WTC11 (cell line): ENCODE measurements at regions not wholly inside any gene's neighbourhood (a gene's known extent, or its start where the extent isn't known, plus 50 kb on each side); places are given as distances from the start of the nearest gene placed in this dataset.
"Not testable (repeated sequence)": the region's sequence is repeated elsewhere in the genome, so short reads cannot be mapped to it uniquely, and the experiment has no call there.

Experiments used
- ATAC-seq: fragments of 200-7000 bp; cut with Tn5 transposase; 2 replicates; pipeline ENCODE4 v1.10.0; 2021; ENCODE audit warnings: mild to moderate bottlenecking, moderate library complexity
- CTCF ChIA-PET: fragments of 300-600 bp; sonication (Branson Sonifier 250); formaldehyde crosslinking; loops from one replicate; lab custom pipeline; 2021; ENCODE audit warnings: antibody characterized with exemption; lab: Charles Lee
- POLR2A ChIA-PET: fragments of 350-600 bp; sonication (Branson Sonifier 250); formaldehyde crosslinking; loops from one replicate; lab custom pipeline; 2021; ENCODE audit warnings: antibody characterized with exemption; lab: Charles Lee
- DNase-seq: peaks from one replicate; pipeline ENCODE4 v3.0.0; 2021; ENCODE audit warnings: low spot score
- H3K27ac Mint-ChIP-seq: 2 replicates; pipeline ENCODE4 v1.8.0; 2021; ENCODE audit warnings: mixed read lengths
- H3K27me3 Mint-ChIP-seq: 2 replicates; pipeline ENCODE4 v1.8.0; 2021; ENCODE audit warnings: low read depth, mild to moderate bottlenecking, moderate library complexity, mixed read lengths
- H3K36me3 Mint-ChIP-seq: 2 replicates; pipeline ENCODE4 v1.8.0; 2021; ENCODE audit warnings: mixed read lengths
- H3K4me1 Mint-ChIP-seq: 2 replicates; pipeline ENCODE4 v1.8.0; 2022; ENCODE audit warnings: mixed read lengths
- H3K4me3 Mint-ChIP-seq: 2 replicates; pipeline ENCODE4 v1.8.0; 2021; ENCODE audit warnings: mild to moderate bottlenecking, moderate library complexity, mixed read lengths
- H3K9me3 Mint-ChIP-seq: 2 replicates; pipeline ENCODE4 v1.8.0; 2021; ENCODE audit warnings: mixed read lengths
- ESRRA ChIP-seq: sonication (generic); formaldehyde crosslinking; IDR thresholded peaks from 2 replicates; pipeline ENCODE4 v1.8.1; 2022; ENCODE audit warnings: mild to moderate bottlenecking, missing genetic modification reagents, borderline replicate concordance
- FOXJ3 ChIP-seq: sonication (generic); formaldehyde crosslinking; IDR thresholded peaks from 2 replicates; pipeline ENCODE4 v1.9.0; 2021; ENCODE audit warnings: missing genetic modification reagents, mild to moderate bottlenecking, borderline replicate concordance
- IRF2 ChIP-seq: sonication (generic); formaldehyde crosslinking; IDR thresholded peaks from 2 replicates; pipeline ENCODE4 v1.8.0; 2022; ENCODE audit warnings: low read depth, missing genetic modification reagents, borderline replicate concordance
- JAZF1 ChIP-seq: fragments of 250-450 bp; sonication (Bioruptor Pico); IDR thresholded peaks from 2 replicates; pipeline ENCODE4 v1.9.0; 2021; ENCODE audit warnings: moderate library complexity, mild to moderate bottlenecking, inconsistent platforms
- NR1H2 ChIP-seq: sonication (generic); formaldehyde crosslinking; IDR thresholded peaks from 2 replicates; pipeline ENCODE4 v1.9.0; 2021; ENCODE audit warnings: mild to moderate bottlenecking, moderate library complexity, missing genetic modification reagents
- PRRX2 ChIP-seq: fragments of 250-450 bp; sonication (Bioruptor Pico); IDR thresholded peaks from 2 replicates; pipeline ENCODE4 v1.8.0; 2021; ENCODE audit warnings: mild to moderate bottlenecking
- RELA ChIP-seq: sonication (generic); formaldehyde crosslinking; IDR thresholded peaks from 2 replicates; pipeline ENCODE4 v1.8.1; 2022; ENCODE audit warnings: missing genetic modification reagents, mild to moderate bottlenecking, borderline replicate concordance
- SMAD4 ChIP-seq: sonication (generic); formaldehyde crosslinking; IDR thresholded peaks from 2 replicates; pipeline ENCODE4 v1.8.0; 2022; ENCODE audit warnings: mild to moderate bottlenecking, missing genetic modification reagents
- SOX15 ChIP-seq: fragments of 250-450 bp; sonication (Bioruptor Pico); IDR thresholded peaks from 2 replicates; pipeline ENCODE4 v1.9.0; 2021; ENCODE audit warnings: mild to moderate bottlenecking
- TCF7 ChIP-seq: sonication (generic); formaldehyde crosslinking; IDR thresholded peaks from 2 replicates; pipeline ENCODE4 v1.8.0; 2022; ENCODE audit warnings: mild to moderate bottlenecking, low read depth, missing genetic modification reagents, moderate library complexity
- TEAD4 ChIP-seq: sonication (generic); formaldehyde crosslinking; IDR thresholded peaks from 2 replicates; pipeline ENCODE4 v1.8.0; 2022; ENCODE audit warnings: mild to moderate bottlenecking, missing genetic modification reagents
- ZBTB21 ChIP-seq: sonication (generic); formaldehyde crosslinking; IDR thresholded peaks from 2 replicates; pipeline ENCODE4 v1.8.1; 2023; ENCODE audit warnings: mild to moderate bottlenecking, missing genetic modification reagents, borderline replicate concordance
- ZNF121 ChIP-seq: sonication (generic); formaldehyde crosslinking; IDR thresholded peaks from 2 replicates; pipeline ENCODE4 v1.8.0; 2023; ENCODE audit warnings: missing genetic modification reagents
- TF ChIP-seq, protein P1 (sequence below): sonication (generic); formaldehyde crosslinking; IDR thresholded peaks from 2 replicates; pipeline ENCODE4 v1.8.0; 2022; ENCODE audit warnings: mild to moderate bottlenecking, missing genetic modification reagents
- TF ChIP-seq, protein P2 (sequence below): fragments of 250-450 bp; sonication (Bioruptor Pico); conservative IDR thresholded peaks from 2 replicates; pipeline ENCODE4 v1.9.0; 2021; ENCODE audit warnings: mild to moderate bottlenecking
- TF ChIP-seq, protein P3 (sequence below): sonication (generic); formaldehyde crosslinking; IDR thresholded peaks from 2 replicates; pipeline ENCODE4 v1.8.0; 2022; ENCODE audit warnings: mild to moderate bottlenecking, missing genetic modification reagents
- TF ChIP-seq, protein P4 (sequence below): fragments of 250-450 bp; sonication (Bioruptor Pico); IDR thresholded peaks from 2 replicates; pipeline ENCODE4 v1.9.0; 2021; ENCODE audit warnings: mild to moderate bottlenecking
- TF ChIP-seq, protein P5 (sequence below): sonication (generic); formaldehyde crosslinking; IDR thresholded peaks from 2 replicates; pipeline ENCODE4 v1.8.1; 2022; ENCODE audit warnings: mild to moderate bottlenecking, missing genetic modification reagents, moderate library complexity, borderline replicate concordance

DNA sequence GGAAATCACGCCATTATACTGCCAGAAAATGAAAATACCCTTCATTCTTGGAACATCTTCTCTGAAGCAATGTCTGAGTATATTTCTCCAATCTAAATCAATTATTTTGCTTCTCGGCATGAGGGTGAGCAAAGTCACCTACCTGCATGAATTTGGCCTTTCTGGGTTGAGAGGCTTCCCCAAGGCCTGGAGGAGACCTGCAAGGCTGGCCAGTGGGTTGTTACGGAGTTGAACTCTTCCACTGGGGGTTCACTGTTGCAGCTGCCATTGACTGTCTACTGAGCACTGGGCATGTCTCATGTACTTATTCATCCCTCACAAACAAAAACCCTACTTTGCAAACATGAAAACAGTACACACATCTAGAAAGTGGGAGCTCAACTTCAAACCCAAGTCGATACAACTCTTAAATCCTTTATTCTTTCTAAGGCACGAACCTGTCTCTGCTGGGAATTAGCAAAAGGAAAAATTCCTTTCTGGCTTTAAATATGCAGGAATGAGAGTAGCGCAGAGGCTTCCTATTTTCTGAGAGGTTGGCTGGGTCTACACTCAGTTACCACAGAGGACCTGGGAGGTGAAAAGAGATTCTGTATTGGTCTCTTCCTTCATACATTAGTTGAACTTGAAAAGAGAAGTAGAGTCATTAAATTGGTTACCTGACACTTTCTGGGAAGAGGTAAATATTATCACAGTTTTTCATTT is 87.6 kb upstream of the SGK1 start:
- Mint-ChIP-seq H3K36me3 (no peaks in the 10 kb centered on the region), H3K4me1 (peaks cover 28% of the 10 kb centered on the region), H3K27ac (peak overlapping the region; percentile 95), H3K4me3 (peak overlapping the region; percentile 7; the same call in 1 of the 2 replicates), H3K9me3 (peaks cover 2% of the 10 kb centered on the region), H3K27me3 (no peaks in the 10 kb centered on the region)
- CTCF ChIA-PET = interaction anchor here (1.0 kb wide), 1 partner anchor 228 kb away, joined by 3 read pairs; no protein-coding TSS in a partner anchor
- DNase-seq (no peak), ATAC-seq (peak; percentile 91)
- POLR2A ChIA-PET = interaction anchor here (0.7 kb wide), 1 partner anchor 13 kb away, joined by 5 read pairs; no protein-coding TSS in a partner anchor
- TF ChIP-seq NR1H2 (CRISPR knock-in tag) = no peak
- no peak for TF ChIP-seq ZBTB21 (CRISPR knock-in tag)
- TF ChIP-seq ZNF121 (CRISPR knock-in tag) = no peak
- no peak for TF ChIP-seq SMAD4 (CRISPR knock-in tag)
- no peak for TF ChIP-seq RELA
- no peak for TF ChIP-seq JAZF1 (CRISPR knock-in tag)
- no peak for TF ChIP-seq TEAD4 (CRISPR knock-in tag)
- no peak for TF ChIP-seq IRF2 (CRISPR knock-in tag)
- no peak for TF ChIP-seq ESRRA
- TF ChIP-seq, protein P1, sequence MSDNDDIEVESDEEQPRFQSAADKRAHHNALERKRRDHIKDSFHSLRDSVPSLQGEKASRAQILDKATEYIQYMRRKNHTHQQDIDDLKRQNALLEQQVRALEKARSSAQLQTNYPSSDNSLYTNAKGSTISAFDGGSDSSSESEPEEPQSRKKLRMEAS (CRISPR knock-in tag) = no peak
- TF ChIP-seq, protein P2, sequence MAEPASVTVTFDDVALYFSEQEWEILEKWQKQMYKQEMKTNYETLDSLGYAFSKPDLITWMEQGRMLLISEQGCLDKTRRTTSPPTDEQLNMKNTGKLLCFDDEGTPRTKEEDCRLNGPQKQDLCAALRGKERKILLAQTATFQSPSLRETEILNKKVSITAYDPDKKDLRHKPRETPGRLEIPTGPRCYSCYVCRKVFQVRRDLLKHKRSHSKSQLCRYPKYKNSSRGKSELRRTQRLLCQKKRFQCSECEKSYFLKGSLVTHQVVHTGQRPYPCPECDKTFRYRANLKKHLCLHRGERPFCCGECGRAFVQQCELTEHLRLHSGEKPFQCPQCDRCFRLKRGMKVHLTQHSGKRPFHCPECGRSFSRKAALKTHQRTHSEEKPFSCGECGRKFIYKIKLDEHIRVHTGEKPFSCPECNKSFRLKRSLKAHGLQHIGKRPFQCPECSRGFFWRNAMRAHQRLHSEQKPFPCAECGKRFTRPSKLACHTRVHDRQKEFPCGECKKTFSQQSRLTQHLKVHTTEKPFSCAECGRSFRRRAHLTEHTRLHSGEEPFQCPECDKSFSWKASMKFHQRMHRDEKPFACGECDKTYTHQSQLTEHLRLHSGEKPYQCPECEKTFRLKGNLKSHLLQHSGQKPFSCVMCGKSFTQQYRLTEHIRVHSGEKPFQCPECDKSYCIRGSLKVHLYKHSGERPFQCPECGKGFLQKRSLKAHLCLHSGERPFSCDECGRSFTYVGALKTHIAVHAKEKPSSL (CRISPR knock-in tag) = no peak
- TF ChIP-seq, protein P3, sequence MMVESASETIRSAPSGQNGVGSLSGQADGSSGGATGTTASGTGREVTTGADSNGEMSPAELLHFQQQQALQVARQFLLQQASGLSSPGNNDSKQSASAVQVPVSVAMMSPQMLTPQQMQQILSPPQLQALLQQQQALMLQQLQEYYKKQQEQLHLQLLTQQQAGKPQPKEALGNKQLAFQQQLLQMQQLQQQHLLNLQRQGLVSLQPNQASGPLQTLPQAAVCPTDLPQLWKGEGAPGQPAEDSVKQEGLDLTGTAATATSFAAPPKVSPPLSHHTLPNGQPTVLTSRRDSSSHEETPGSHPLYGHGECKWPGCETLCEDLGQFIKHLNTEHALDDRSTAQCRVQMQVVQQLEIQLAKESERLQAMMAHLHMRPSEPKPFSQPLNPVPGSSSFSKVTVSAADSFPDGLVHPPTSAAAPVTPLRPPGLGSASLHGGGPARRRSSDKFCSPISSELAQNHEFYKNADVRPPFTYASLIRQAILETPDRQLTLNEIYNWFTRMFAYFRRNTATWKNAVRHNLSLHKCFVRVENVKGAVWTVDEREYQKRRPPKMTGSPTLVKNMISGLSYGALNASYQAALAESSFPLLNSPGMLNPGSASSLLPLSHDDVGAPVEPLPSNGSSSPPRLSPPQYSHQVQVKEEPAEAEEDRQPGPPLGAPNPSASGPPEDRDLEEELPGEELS (CRISPR knock-in tag) = no peak
- no peak for TF ChIP-seq FOXJ3
- no peak for TF ChIP-seq TCF7 (CRISPR knock-in tag)
- TF ChIP-seq SOX15 (CRISPR knock-in tag) = no peak
- TF ChIP-seq, protein P4, sequence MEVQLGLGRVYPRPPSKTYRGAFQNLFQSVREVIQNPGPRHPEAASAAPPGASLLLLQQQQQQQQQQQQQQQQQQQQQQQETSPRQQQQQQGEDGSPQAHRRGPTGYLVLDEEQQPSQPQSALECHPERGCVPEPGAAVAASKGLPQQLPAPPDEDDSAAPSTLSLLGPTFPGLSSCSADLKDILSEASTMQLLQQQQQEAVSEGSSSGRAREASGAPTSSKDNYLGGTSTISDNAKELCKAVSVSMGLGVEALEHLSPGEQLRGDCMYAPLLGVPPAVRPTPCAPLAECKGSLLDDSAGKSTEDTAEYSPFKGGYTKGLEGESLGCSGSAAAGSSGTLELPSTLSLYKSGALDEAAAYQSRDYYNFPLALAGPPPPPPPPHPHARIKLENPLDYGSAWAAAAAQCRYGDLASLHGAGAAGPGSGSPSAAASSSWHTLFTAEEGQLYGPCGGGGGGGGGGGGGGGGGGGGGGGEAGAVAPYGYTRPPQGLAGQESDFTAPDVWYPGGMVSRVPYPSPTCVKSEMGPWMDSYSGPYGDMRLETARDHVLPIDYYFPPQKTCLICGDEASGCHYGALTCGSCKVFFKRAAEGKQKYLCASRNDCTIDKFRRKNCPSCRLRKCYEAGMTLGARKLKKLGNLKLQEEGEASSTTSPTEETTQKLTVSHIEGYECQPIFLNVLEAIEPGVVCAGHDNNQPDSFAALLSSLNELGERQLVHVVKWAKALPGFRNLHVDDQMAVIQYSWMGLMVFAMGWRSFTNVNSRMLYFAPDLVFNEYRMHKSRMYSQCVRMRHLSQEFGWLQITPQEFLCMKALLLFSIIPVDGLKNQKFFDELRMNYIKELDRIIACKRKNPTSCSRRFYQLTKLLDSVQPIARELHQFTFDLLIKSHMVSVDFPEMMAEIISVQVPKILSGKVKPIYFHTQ (CRISPR knock-in tag) = no peak
- TF ChIP-seq PRRX2 = no peak
- TF ChIP-seq, protein P5, sequence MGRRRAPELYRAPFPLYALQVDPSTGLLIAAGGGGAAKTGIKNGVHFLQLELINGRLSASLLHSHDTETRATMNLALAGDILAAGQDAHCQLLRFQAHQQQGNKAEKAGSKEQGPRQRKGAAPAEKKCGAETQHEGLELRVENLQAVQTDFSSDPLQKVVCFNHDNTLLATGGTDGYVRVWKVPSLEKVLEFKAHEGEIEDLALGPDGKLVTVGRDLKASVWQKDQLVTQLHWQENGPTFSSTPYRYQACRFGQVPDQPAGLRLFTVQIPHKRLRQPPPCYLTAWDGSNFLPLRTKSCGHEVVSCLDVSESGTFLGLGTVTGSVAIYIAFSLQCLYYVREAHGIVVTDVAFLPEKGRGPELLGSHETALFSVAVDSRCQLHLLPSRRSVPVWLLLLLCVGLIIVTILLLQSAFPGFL (CRISPR knock-in tag) = no peak

DNA sequence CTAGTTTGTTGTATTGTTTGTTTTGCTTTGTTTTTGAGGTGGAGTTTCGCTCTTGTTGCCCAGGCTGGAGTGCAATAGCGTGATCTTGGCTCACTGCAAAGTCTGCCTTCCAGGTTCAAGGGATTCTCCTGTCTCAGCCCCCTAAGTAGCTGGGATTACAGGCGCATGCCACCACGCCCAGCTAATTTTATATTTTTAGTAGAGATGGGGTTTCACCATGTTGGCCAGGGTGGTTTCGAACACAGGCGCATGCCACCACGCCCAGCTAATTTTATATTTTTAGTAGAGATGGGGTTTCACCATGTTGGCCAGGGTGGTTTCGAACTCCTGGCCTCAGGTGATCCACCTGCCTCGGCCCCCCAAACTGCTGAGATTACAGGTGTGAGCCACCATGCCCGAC is 85.4 kb upstream of the SGK1 start:
- H3K27ac Mint-ChIP-seq, H3K4me3 Mint-ChIP-seq, DNase-seq, ATAC-seq, H3K27me3 Mint-ChIP-seq, H3K9me3 Mint-ChIP-seq, H3K36me3 Mint-ChIP-seq, POLR2A ChIA-PET: not testable (repeated sequence)
- H3K4me1 Mint-ChIP-seq = peaks cover 37% of the 10 kb centered on the region
- CTCF ChIA-PET = interaction anchor here (0.6 kb wide), 1 partner anchor 219 kb away, joined by 5 read pairs; no protein-coding TSS in a partner anchor
